B cell (primary cell): ENCODE measurements at regions not wholly inside any gene's neighbourhood (a gene's known extent, or its start where the extent isn't known, plus 50 kb on each side); places are given as distances from the start of the nearest gene placed in this dataset.

Experiments
- CTCF ChIP-seq: fragments of 200-600 bp; IDR thresholded peaks from one replicate; pipeline ENCODE4 v1.8.0; 2022; ENCODE audit warnings: antibody characterized with exemption, mild to moderate bottlenecking
- EZH2 ChIP-seq: IDR thresholded peaks from 2 replicates; pipeline ENCODE4 v1.6.1; 2012; ENCODE audit warnings: borderline replicate concordance, low read depth, mild to moderate bottlenecking, moderate library complexity, low read length; ENCODE audit not compliant: insufficient read depth, poor library complexity, severe bottlenecking

- TF ChIP-seq CTCF (no peak), EZH2 (no peak)
These were observed 221.9 kb upstream of the COL3A1 start for GRCh38 chr2:188752311-188752710.
